Tibial nerve (tissue), 4 donors: ENCODE measurements at regions not wholly inside any gene's neighbourhood (a gene's known extent, or its start where the extent isn't known, plus 50 kb on each side); places are given as distances from the start of the nearest gene placed in this dataset.

Experiments used
- EP300 ChIP-seq, 2 donors: sonication (generic); formaldehyde crosslinking; IDR thresholded peaks; one replicate each; pipeline ENCODE4 v1.6.1; 2017; ENCODE audit warnings: antibody characterized with exemption in 2 of 2, mild to moderate bottlenecking in 1 of 2
- POLR2A ChIP-seq, 2 donors: fragments of 450-650 bp; IDR thresholded peaks; one replicate each; pipeline ENCODE4 v1.6.1; 2017; ENCODE audit warnings: antibody characterized with exemption in 2 of 2, mild to moderate bottlenecking in 2 of 2, moderate library complexity in 2 of 2
- TF ChIP-seq, protein P1 (sequence below), 5 experiments: fragments of 200-600 bp in 3 of 5; fragments of 450-650 bp in 2 of 5; sonication (generic) in 3 of 5; IDR thresholded peaks; one replicate each; pipeline ENCODE4 v1.5.1; 2016 to 2019; ENCODE audit warnings: antibody characterized with exemption in 5 of 5, mild to moderate bottlenecking in 3 of 5, moderate library complexity in 2 of 5

DNA sequence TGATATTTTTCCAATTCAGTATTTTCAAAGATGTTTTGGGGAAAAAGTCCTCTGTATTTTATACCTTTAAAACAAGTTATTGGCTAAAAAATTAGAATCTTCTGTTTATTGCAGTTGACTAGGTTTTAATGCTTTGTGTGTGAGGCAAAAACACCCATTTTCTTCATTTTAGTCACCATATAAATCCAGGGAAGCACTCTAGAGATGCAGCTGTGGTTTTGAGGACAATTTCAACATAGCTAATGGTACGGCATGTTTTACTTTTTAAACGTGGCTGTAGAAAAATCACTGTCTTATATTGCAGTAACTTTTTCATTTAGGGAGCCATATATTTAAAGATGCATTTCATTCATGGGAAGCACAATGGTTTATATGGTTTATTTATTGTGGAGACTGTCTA is 129.1 kb upstream of the PITX2 start:
- TF ChIP-seq, protein P1, sequence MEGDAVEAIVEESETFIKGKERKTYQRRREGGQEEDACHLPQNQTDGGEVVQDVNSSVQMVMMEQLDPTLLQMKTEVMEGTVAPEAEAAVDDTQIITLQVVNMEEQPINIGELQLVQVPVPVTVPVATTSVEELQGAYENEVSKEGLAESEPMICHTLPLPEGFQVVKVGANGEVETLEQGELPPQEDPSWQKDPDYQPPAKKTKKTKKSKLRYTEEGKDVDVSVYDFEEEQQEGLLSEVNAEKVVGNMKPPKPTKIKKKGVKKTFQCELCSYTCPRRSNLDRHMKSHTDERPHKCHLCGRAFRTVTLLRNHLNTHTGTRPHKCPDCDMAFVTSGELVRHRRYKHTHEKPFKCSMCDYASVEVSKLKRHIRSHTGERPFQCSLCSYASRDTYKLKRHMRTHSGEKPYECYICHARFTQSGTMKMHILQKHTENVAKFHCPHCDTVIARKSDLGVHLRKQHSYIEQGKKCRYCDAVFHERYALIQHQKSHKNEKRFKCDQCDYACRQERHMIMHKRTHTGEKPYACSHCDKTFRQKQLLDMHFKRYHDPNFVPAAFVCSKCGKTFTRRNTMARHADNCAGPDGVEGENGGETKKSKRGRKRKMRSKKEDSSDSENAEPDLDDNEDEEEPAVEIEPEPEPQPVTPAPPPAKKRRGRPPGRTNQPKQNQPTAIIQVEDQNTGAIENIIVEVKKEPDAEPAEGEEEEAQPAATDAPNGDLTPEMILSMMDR (IDR thresholded peaks at IDR 0.05), result no peak
- no peak for TF ChIP-seq POLR2A (IDR thresholded peaks at IDR 0.05)
- no peak for TF ChIP-seq EP300 (IDR thresholded peaks at IDR 0.05)
